ENCODE measurements at regions not wholly inside any gene's neighbourhood (a gene's known extent, or its start where the extent isn't known, plus 50 kb on each side); places are given as distances from the start of the nearest gene placed in this dataset.

- DNase-seq (ENCODE audit: low spot score), result no peak
Observed at GRCh38 chr20:62527781-62528180, 52.0 kb upstream of the GATA5 start.

GRCh38 chr20:62528983-62529891, 53.4 kb upstream of the GATA5 start:
- no peak for DNase-seq (ENCODE audit: low spot score)

- DNase-seq (ENCODE audit: low spot score), result no peak
Observed at GRCh38 chr20:62529896-62530642, 54.3 kb upstream of the GATA5 start.

GRCh38 chr20:62530643-62531032, 54.8 kb upstream of the GATA5 start:
- DNase-seq (ENCODE audit: low spot score), result no peak

GRCh38 chr20:62531046-62531838, 55.4 kb upstream of the GATA5 start:
- no peak for DNase-seq (ENCODE audit: low spot score)

GRCh38 chr20:62532921-62533320, 57.1 kb upstream of the GATA5 start:
- no peak for DNase-seq (ENCODE audit: low spot score)

- no peak for DNase-seq (ENCODE audit: low spot score)
Observed at GRCh38 chr20:62533591-62534495, 58.0 kb upstream of the GATA5 start.

- DNase-seq (ENCODE audit: low spot score), result no peak
Observed at GRCh38 chr20:62534526-62535221, 58.9 kb upstream of the GATA5 start.

GRCh38 chr20:62535282-62535811, 59.6 kb upstream of the GATA5 start:
- DNase-seq (ENCODE audit: low spot score), result no peak

GRCh38 chr20:62535964-62536363, 60.2 kb upstream of the GATA5 start:
- DNase-seq (ENCODE audit: low spot score), result no peak

GRCh38 chr20:62536871-62537401, 61.1 kb upstream of the GATA5 start:
- peak; percentile 29 for DNase-seq (ENCODE audit: low spot score)

GRCh38 chr20:62537649-62538292, 62.0 kb upstream of the GATA5 start:
- DNase-seq (ENCODE audit: low spot score), result no peak

- no peak for DNase-seq (ENCODE audit: low spot score)
Observed at GRCh38 chr20:62539198-62540045, 63.6 kb upstream of the GATA5 start.

- no peak for DNase-seq (ENCODE audit: low spot score)
Observed at GRCh38 chr20:62540504-62540903, 64.7 kb upstream of the GATA5 start.

- DNase-seq (ENCODE audit: low spot score), result no peak
Observed at GRCh38 chr20:62542862-62543261, 67.1 kb upstream of the GATA5 start.

GRCh38 chr20:62543470-62544302, 67.9 kb upstream of the GATA5 start:
- DNase-seq (ENCODE audit: low spot score), result no peak

GRCh38 chr20:62544505-62545055, 68.8 kb upstream of the GATA5 start:
- no peak for DNase-seq (ENCODE audit: low spot score)

Measured in A172 (cell line).